ENCODE measurements at regions not wholly inside any gene's neighbourhood (a gene's known extent, or its start where the extent isn't known, plus 50 kb on each side); places are given as distances from the start of the nearest gene placed in this dataset.

DNA sequence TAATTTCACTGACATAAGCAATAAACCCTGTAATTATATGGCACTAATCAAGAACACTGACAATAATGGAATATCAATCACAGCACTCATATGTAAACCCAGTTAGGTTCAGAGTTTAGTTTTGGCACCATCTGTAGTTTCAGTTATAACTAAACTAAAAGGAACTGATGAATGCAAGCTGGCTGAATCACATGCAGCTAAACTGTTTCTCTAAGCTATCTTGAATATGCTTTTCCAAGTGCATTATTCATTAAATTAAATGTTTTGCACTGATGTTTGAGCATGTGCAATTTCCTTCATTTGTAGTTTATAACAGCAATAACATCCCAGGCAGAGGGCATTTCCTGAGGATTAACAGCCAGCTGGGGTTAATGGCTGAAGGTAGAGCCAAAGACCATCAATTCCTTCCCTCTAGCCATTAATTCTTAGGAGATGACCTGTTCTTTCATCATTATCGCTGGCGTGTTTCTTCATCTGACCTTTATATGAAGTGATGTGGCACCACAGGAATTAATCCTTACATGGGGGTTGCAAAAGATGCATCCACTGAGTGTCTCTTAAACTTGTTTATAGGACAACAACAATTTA is 562.8 kb upstream of the IGFBP7 start:
- Mint-ChIP-seq H3K27ac (ENCODE audit: unreplicated experiment) (no peak overlapping the region), H3K27me3 (ENCODE audit: unreplicated experiment) (no peaks in the 10 kb centered on the region), H3K36me3 (ENCODE audit: unreplicated experiment) (no peaks in the 10 kb centered on the region), H3K9me3 (ENCODE audit: unreplicated experiment) (no peaks in the 10 kb centered on the region), H3K4me3 (ENCODE audit: unreplicated experiment) (no peak overlapping the region), H3K4me1 (ENCODE audit: low read depth, unreplicated experiment) (no peaks in the 10 kb centered on the region)
- DNase-seq, result no peak
- TF ChIP-seq, protein P1, sequence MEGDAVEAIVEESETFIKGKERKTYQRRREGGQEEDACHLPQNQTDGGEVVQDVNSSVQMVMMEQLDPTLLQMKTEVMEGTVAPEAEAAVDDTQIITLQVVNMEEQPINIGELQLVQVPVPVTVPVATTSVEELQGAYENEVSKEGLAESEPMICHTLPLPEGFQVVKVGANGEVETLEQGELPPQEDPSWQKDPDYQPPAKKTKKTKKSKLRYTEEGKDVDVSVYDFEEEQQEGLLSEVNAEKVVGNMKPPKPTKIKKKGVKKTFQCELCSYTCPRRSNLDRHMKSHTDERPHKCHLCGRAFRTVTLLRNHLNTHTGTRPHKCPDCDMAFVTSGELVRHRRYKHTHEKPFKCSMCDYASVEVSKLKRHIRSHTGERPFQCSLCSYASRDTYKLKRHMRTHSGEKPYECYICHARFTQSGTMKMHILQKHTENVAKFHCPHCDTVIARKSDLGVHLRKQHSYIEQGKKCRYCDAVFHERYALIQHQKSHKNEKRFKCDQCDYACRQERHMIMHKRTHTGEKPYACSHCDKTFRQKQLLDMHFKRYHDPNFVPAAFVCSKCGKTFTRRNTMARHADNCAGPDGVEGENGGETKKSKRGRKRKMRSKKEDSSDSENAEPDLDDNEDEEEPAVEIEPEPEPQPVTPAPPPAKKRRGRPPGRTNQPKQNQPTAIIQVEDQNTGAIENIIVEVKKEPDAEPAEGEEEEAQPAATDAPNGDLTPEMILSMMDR (IDR thresholded peaks at IDR 0.05; ENCODE audit: partially characterized antibody, unreplicated experiment), result no peak

DNA sequence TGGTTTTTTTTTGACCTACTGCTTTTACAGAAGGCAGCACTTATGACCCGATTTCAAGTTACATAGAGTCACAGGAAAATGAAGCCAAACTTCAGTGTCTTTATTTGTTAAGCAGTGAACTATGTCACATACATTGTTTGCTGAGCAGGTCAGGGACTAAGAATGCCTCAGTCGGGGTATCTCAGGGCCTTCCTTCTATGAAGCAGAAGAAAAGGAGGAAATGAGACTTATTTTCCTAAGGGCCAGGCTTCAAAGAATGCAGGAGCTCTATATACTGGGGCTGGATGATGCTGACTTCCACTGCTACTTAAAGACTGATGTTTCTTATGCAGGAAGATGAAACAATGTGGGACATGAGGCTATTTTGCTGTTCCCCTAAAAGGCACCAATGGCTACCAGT is 558.4 kb upstream of the IGFBP7 start:
- Mint-ChIP-seq H3K27me3 (ENCODE audit: unreplicated experiment) (no peaks in the 10 kb centered on the region), H3K27ac (ENCODE audit: unreplicated experiment) (no peak overlapping the region), H3K4me3 (ENCODE audit: unreplicated experiment) (no peak overlapping the region), H3K36me3 (ENCODE audit: unreplicated experiment) (no peaks in the 10 kb centered on the region), H3K4me1 (ENCODE audit: low read depth, unreplicated experiment) (no peaks in the 10 kb centered on the region), H3K9me3 (ENCODE audit: unreplicated experiment) (peaks cover 3% of the 10 kb centered on the region)
- TF ChIP-seq, protein P1 (IDR thresholded peaks at IDR 0.05; ENCODE audit: partially characterized antibody, unreplicated experiment), result no peak
- DNase-seq, result no peak

GRCh38 chr4:57665806-57666205 is 555.6 kb upstream of the IGFBP7 start:
- DNase-seq, result no peak
- H3K27ac Mint-ChIP-seq (ENCODE audit: unreplicated experiment), result no peak overlapping the region
- no peaks in the 10 kb centered on the region for H3K4me1 Mint-ChIP-seq (ENCODE audit: low read depth, unreplicated experiment)
- TF ChIP-seq, protein P1 (IDR thresholded peaks at IDR 0.05; ENCODE audit: partially characterized antibody, unreplicated experiment), result no peak
- no peak overlapping the region for H3K4me3 Mint-ChIP-seq (ENCODE audit: unreplicated experiment)
- no peaks in the 10 kb centered on the region for H3K27me3 Mint-ChIP-seq (ENCODE audit: unreplicated experiment)
- no peaks in the 10 kb centered on the region for H3K36me3 Mint-ChIP-seq (ENCODE audit: unreplicated experiment)
- H3K9me3 Mint-ChIP-seq (ENCODE audit: unreplicated experiment), result peaks cover 3% of the 10 kb centered on the region

- H3K4me1 Mint-ChIP-seq (ENCODE audit: low read depth, unreplicated experiment), result no peaks in the 10 kb centered on the region
- no peak overlapping the region for H3K27ac Mint-ChIP-seq (ENCODE audit: unreplicated experiment)
- TF ChIP-seq, protein P1 (IDR thresholded peaks at IDR 0.05; ENCODE audit: partially characterized antibody, unreplicated experiment), result no peak
- no peak for DNase-seq
- no peak overlapping the region for H3K4me3 Mint-ChIP-seq (ENCODE audit: unreplicated experiment)
- peaks cover 3% of the 10 kb centered on the region for H3K9me3 Mint-ChIP-seq (ENCODE audit: unreplicated experiment)
- no peaks in the 10 kb centered on the region for H3K36me3 Mint-ChIP-seq (ENCODE audit: unreplicated experiment)
- H3K27me3 Mint-ChIP-seq (ENCODE audit: unreplicated experiment), result no peaks in the 10 kb centered on the region
These were observed 551.4 kb upstream of the IGFBP7 start for GRCh38 chr4:57661517-57662090.

DNA sequence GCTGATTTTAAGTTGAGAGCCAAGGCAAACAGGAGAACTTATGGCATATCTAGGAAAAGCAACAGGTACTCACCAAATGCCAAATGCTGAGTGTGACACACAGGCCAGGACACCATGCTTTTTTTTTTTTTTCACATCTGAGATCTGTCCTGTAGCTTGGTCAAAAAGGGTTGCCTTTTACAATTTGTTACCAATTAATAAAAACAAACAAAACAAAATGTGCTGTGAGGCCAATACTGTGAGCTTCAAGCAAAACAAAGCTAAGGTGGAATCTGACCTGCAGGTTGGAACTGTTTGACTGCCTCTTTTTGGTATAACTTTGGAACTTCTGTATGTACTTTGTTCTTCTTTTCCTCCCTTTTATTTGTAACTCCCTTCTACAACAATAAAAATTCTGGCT is 548.5 kb upstream of the IGFBP7 start:
- no peaks in the 10 kb centered on the region for H3K9me3 Mint-ChIP-seq (ENCODE audit: unreplicated experiment)
- H3K36me3 Mint-ChIP-seq (ENCODE audit: unreplicated experiment), result no peaks in the 10 kb centered on the region
- no peak overlapping the region for H3K4me3 Mint-ChIP-seq (ENCODE audit: unreplicated experiment)
- H3K27ac Mint-ChIP-seq (ENCODE audit: unreplicated experiment), result no peak overlapping the region
- TF ChIP-seq, protein P1 (IDR thresholded peaks at IDR 0.05; ENCODE audit: partially characterized antibody, unreplicated experiment), result no peak
- no peak for DNase-seq
- H3K4me1 Mint-ChIP-seq (ENCODE audit: low read depth, unreplicated experiment), result no peaks in the 10 kb centered on the region
- no peaks in the 10 kb centered on the region for H3K27me3 Mint-ChIP-seq (ENCODE audit: unreplicated experiment)
